NCI-H1105 treated with DMSO at 0.1 percent for 48 hours (cell line): ENCODE measurements at regions not wholly inside any gene's neighbourhood (a gene's known extent, or its start where the extent isn't known, plus 50 kb on each side); places are given as distances from the start of the nearest gene placed in this dataset.
"Not testable (repeated sequence)": the region's sequence is repeated elsewhere in the genome, so short reads cannot be mapped to it uniquely, and the experiment has no call there.

Experiments used
- DNase-seq: peaks from one replicate; lab custom pipeline; 2025; lab: John Stamatoyannopoulos, UW

- peak; percentile 46 for DNase-seq
These were observed 114.0 kb downstream of the LHX2 start for GRCh38 chr9:124125651-124125977.

- peak; percentile 17 for DNase-seq
These were observed 115.4 kb downstream of the LHX2 start for GRCh38 chr9:124126648-124127646.

DNA sequence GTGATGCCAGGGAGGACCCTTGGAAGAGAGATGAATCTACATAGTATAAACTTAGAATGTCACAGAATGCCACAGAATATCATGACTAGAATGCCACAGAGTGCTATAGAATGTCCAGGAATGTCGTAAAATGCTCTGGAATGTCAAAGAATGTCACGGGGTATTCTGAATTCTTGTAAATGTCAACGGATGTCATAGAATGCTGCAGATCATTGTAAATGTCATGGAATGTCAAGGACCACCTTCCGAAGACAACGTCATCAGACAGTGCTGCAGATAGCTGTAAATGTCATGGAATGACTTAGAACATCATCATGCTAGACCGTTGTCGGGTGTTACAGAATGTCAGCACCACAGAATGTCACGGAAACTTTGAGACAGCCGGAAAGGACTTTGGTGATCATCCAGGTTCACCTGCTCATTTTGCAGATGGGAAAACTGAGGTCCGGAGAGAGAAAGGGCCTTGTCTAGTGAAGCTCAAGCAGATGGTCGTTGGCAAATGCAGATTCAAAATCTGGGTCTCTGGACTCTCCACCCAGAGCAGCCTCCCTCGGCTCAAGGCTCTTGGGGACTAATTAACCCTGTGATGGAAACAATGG is 117.1 kb downstream of the LHX2 start:
- no peak for DNase-seq

- DNase-seq: no peak
These were observed 118.9 kb downstream of the LHX2 start for GRCh38 chr9:124130277-124131075.

GRCh38 chr9:124131518-124131917 is 120.0 kb downstream of the LHX2 start:
- DNase-seq: not testable (repeated sequence)

- no peak for DNase-seq
These were observed 121.1 kb downstream of the LHX2 start for GRCh38 chr9:124132671-124133147.

DNA sequence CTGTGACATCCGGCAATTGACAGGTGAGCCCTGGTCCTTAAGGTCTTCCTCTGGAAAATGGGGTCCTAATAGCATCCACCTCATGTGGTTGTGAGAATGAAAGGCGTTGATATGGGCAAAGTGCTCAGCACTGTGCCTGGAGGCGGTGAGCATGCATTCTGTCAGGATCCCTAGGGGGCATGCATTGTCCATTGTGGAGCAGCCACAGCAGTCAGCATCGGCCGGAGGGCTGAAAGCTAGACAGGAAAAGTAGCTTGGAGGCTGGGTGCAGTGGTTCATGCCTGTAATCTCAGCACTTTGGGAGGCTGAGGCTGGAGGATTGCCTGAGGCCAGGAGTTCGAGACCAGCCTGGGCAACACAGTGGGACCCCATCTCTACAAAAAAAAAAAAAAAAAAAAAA is 122.2 kb downstream of the LHX2 start:
- DNase-seq: no peak

- DNase-seq: no peak
These were observed 123.0 kb downstream of the LHX2 start for GRCh38 chr9:124134526-124134925.

GRCh38 chr9:124135813-124136365 is 121.9 kb upstream of the NEK6 start:
- no peak for DNase-seq

GRCh38 chr9:124137009-124137943 is 120.5 kb upstream of the NEK6 start:
- DNase-seq: no peak

GRCh38 chr9:124137944-124138335 is 119.8 kb upstream of the NEK6 start:
- DNase-seq: no peak

- DNase-seq: no peak
These were observed 118.7 kb upstream of the NEK6 start for GRCh38 chr9:124139001-124139400.

DNA sequence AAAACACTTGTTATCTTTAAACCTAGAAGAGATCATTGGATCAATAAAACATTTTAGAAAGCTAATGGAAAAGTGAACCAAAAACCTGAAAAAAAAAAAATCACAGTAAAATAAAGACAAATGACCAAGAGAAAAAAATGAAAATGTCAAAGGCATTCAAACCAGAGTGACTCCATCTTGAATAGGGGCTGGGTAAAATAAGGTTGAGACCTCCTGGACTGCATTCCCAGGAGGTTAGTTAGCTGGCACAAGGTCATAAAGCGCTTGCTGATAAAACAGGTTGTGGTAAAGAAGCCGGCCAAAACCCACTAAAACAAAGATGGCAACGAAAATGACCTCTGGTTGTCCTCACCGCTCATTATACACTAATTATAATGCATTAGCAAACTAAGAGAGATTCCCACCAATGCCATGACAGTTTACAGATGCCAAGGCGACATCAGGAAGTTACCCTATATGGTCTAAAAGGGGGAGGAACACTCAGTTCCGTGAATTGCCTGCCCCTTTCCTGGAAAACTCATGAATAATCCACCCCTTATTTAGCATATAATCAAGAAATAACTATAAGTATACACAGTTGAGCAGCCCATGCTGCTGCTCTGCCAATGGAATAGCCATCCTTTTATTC is 116.7 kb upstream of the NEK6 start:
- DNase-seq: no peak

DNA sequence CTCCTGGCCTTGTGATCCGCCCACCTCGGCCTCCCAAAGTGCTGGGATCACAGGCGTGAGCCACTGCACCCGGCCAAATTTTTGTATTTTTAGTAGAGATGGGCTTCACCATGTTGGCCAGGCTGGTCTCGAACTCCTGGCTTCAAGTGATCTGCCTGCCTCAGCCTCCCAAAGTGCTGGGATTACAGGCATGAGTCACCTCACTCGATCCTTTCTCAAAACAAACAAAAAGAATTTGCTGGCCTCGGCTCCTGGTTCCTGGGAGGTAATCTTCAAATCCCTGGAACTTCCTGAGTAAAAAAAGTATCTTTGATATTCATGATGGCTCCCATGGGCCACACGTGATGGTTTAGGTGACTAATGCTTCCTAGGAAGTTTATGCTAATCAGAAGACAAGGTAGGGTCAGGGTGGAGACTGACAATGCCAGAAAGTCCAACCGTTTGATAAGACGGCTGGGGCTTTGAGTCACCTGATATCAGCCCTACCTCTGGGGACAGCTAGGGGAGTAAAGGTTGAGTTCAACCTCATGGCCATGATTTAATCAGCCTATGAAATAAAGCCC is 113.1 kb upstream of the NEK6 start:
- DNase-seq: not testable (repeated sequence)

DNA sequence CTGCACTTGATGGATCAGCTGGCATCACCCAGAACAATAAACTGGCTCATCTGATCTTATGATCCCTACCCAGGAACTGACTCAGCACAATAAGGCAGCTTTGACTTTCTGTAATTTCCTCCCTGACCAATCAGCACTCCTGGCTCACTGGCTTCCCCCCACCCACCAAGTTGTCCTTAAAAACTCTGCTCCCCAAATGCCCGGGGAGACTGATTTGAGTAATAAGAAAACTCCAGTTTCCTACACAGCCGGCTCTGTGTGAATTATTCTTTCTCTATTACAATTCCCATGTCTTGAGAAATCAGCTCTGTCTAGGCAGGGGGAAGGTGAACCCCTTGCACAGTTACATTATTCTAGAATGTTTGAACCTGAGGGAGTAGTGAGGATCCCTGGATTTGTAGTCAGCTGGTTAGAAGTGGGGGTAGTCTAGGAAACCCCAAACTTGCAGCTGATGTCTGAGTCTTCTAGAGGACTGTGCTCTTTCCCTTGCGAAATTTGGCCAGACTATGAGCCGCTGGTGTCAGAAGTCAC is 111.7 kb upstream of the NEK6 start:
- no peak for DNase-seq

DNA sequence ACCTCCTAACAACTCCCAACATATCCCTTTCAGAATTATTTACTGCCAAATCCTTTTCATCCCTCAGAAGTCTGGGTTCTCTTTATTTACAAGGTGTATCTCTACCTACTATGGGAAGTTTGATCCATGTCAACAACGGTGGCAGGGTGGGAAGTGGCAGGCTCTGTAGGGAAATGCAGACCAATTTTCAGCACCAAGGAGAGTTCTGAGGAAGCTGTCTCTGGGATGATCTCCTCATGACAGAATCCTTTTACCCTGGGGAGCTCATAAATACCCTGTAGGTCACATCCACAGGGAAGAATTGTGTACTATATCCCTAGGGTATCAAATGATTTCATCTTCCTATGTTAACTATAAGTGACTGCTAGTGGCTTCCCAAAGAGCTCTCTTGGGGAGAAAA is 107.8 kb upstream of the NEK6 start:
- no peak for DNase-seq

DNA sequence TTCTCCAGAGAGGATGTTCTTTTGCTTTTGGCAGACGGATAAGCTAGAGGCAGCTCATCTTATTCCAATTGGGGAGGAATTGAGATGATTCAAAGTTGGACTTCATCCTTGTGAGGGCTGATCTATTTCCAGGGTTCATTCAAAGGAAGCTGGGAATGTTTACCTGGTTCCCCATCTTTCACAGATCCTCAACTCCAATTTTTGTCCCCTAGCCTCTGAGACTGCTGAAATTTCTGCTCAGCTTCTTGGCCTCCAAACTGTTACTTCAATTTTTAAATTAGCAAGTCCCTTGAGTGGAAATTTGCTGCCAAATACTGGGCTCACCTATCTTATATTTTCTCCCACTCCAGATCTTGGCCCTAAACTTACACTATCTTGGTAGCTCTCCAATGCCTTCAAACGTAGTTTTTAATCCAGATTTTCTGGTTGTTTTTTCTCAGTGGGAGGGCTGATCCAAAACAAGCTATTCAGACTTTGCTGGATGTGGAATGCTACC is 93.9 kb upstream of the NEK6 start:
- no peak for DNase-seq

- DNase-seq: no peak
These were observed 92.9 kb upstream of the NEK6 start for GRCh38 chr9:124164811-124165210.

DNA sequence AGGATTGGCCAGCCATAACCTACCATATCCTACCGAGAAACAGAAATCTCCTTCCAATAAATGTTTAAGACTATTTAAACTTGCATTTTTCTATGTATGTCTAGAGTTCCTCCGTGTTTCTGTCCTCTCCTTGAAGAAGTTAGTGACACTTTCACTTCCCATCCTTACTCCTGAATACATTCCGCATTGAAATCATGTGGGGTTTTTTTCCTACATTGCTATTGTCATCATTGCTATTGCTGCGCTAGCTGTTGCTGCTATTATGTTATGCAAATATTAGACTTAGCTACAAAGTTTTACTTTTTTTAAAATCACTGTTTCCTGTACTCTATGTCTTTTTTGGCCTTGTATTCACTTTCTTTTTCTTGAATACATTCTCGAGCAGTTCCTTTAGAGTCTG is 83.3 kb upstream of the NEK6 start:
- DNase-seq: no peak

DNA sequence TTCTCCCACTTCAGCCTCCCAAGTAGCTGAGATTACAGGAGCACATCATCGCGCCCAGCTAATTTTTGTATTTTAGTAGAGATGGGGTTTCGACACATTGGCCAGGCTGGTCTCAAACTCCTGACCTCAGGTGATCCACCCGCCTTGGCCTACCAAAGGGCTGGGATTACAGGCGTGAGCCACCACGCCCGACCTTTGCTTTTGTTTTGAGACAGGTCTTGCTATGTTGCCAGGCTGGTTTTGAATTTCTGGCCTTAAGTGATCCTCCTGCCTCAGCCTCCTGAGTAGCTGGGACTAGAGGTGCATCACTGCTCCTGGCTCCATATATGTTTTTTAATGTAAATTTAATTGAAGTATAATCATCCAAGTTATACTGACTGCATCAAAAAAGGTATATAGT is 80.2 kb upstream of the NEK6 start:
- DNase-seq: not testable (repeated sequence)
